HepG2 (cell line): ENCODE measurements at regions not wholly inside any gene's neighbourhood (a gene's known extent, or its start where the extent isn't known, plus 50 kb on each side); places are given as distances from the start of the nearest gene placed in this dataset.

Experiments
- BCLAF1 ChIP-seq: fragments of 450-650 bp; IDR thresholded peaks from 2 replicates; pipeline ENCODE4 v1.6.1; 2017; ENCODE audit warnings: mild to moderate bottlenecking
- CTCF ChIP-seq: sonication (generic); formaldehyde crosslinking; IDR thresholded peaks from 2 replicates; pipeline ENCODE4 v1.5.0; 2020; ENCODE audit warnings: mild to moderate bottlenecking, missing genetic modification reagents, moderate library complexity
- SRF ChIP-seq: IDR thresholded peaks from 2 replicates; pipeline ENCODE4 v1.6.1; 2011; ENCODE audit warnings: mild to moderate bottlenecking, low read depth, low read length, moderate library complexity
- TAF1 ChIP-seq: sonication (generic); formaldehyde crosslinking; IDR thresholded peaks from 2 replicates; pipeline ENCODE4 v1.4.0; 2020; ENCODE audit warnings: missing genetic modification reagents
- TCF7 ChIP-seq: sonication (generic); IDR thresholded peaks from 2 replicates; pipeline ENCODE4 v1.6.1; 2016; ENCODE audit warnings: antibody characterized with exemption, low read depth
- THYN1 ChIP-seq: sonication (generic); formaldehyde crosslinking; IDR thresholded peaks from 2 replicates; pipeline ENCODE4 v1.8.1; 2023; ENCODE audit warnings: low read depth, mild to moderate bottlenecking, moderate library complexity, missing genetic modification reagents, borderline replicate concordance
- USF2 ChIP-seq, 2 experiments: sonication (generic) in 1 of 2; formaldehyde crosslinking in 1 of 2; IDR thresholded peaks; 2 replicates each; pipeline versions ENCODE4 v1.5.1 to v1.6.1; 2011 to 2020; ENCODE audit warnings: borderline replicate concordance in 1 of 2, low read depth in 1 of 2, low read length in 1 of 2, mild to moderate bottlenecking in 1 of 2, missing genetic modification reagents in 1 of 2, moderate library complexity in 1 of 2
- ZNF274 ChIP-seq: sonication (generic); formaldehyde crosslinking; IDR thresholded peaks from 2 replicates; pipeline ENCODE4 v1.5.1; 2020; ENCODE audit warnings: mild to moderate bottlenecking, missing genetic modification reagents
- ZNF431 ChIP-seq: sonication (generic); formaldehyde crosslinking; IDR thresholded peaks from 2 replicates; pipeline ENCODE4 v1.9.0; 2022; ENCODE audit warnings: missing genetic modification reagents, low read depth, mild to moderate bottlenecking, borderline replicate concordance
- ZNF44 ChIP-seq: sonication (generic); formaldehyde crosslinking; IDR thresholded peaks from 2 replicates; pipeline ENCODE4 v1.5.1; 2020; ENCODE audit warnings: mild to moderate bottlenecking, missing genetic modification reagents
- ZNF441 ChIP-seq: sonication (generic); formaldehyde crosslinking; IDR thresholded peaks from 2 replicates; pipeline ENCODE4 v1.7.0; 2021; ENCODE audit warnings: missing genetic modification reagents, borderline replicate concordance
- ZNF691 ChIP-seq: sonication (generic); formaldehyde crosslinking; IDR thresholded peaks from 2 replicates; pipeline ENCODE4 v1.4.0; 2020; ENCODE audit warnings: missing genetic modification reagents, low read depth, mild to moderate bottlenecking, borderline replicate concordance
- ZSCAN5A ChIP-seq: sonication (generic); formaldehyde crosslinking; IDR thresholded peaks from 2 replicates; pipeline ENCODE4 v1.8.0; 2022; ENCODE audit warnings: mild to moderate bottlenecking, missing genetic modification reagents, borderline replicate concordance

- TF ChIP-seq ZNF441 (CRISPR knock-in tag) (no peak), TCF7 (no peak), SRF (no peak), ZNF44 (no peak), ZSCAN5A (CRISPR knock-in tag) (no peak), ZNF431 (CRISPR knock-in tag) (no peak), TAF1 (CRISPR knock-in tag) (no peak), THYN1 (CRISPR knock-in tag) (no peak), CTCF (CRISPR knock-in tag) (no peak), BCLAF1 (no peak), ZNF274 (no peak), ZNF691 (CRISPR knock-in tag) (no peak), USF2 (IDR thresholded peaks at IDR 0.05; ENCODE audit: low read depth, low read length) (no peak), USF2 (CRISPR knock-in tag; IDR thresholded peaks at IDR 0.05; ENCODE audit: borderline replicate concordance) (no peak)
These were observed 71.5 kb downstream of the PTGR3 start for GRCh38 chr18:75137346-75137877.
